Trophoblast cell (in vitro differentiated cells and primary cell): ENCODE measurements at regions not wholly inside any gene's neighbourhood (a gene's known extent, or its start where the extent isn't known, plus 50 kb on each side); places are given as distances from the start of the nearest gene placed in this dataset.

Experiments used
- DNase-seq, 2 donors: peaks; one replicate each; pipeline ENCODE4 v3.0.0-alpha.2; 2016
- H2AFZ ChIP-seq: 2 replicates; pipeline ENCODE4 v1.6.1; 2013; ENCODE audit warnings: low read length, moderate library complexity, mild to moderate bottlenecking; ENCODE audit not compliant: insufficient read depth, poor library complexity
- H2AK5ac ChIP-seq: 2 replicates; pipeline ENCODE4 v1.6.1; 2013; ENCODE audit warnings: mild to moderate bottlenecking, low read length
- H2BK120ac ChIP-seq: 2 replicates; pipeline ENCODE4 v1.6.1; 2013; ENCODE audit warnings: low read length, mild to moderate bottlenecking, moderate library complexity; ENCODE audit not compliant: insufficient read depth, poor library complexity
- H2BK12ac ChIP-seq: 2 replicates; pipeline ENCODE4 v1.6.1; 2013; ENCODE audit warnings: mild to moderate bottlenecking, low read length, moderate library complexity
- H2BK5ac ChIP-seq: 2 replicates; pipeline ENCODE4 v1.6.1; 2013; ENCODE audit warnings: low read length, low read depth, moderate library complexity, mild to moderate bottlenecking; ENCODE audit not compliant: poor library complexity
- H3K14ac ChIP-seq: 2 replicates; pipeline ENCODE4 v1.6.1; 2013; ENCODE audit warnings: mild to moderate bottlenecking, low read length
- H3K18ac ChIP-seq: 2 replicates; pipeline ENCODE4 v1.6.1; 2013; ENCODE audit warnings: mild to moderate bottlenecking, low read length
- H3K23ac ChIP-seq: 2 replicates; pipeline ENCODE4 v1.6.1; 2013; ENCODE audit warnings: low read length
- H3K27ac ChIP-seq: 2 replicates; pipeline ENCODE4 v1.5.1; 2013; ENCODE audit warnings: low read depth, mild to moderate bottlenecking, inconsistent platforms, low read length, moderate library complexity
- H3K27me3 ChIP-seq: 2 replicates; pipeline ENCODE4 v1.6.1; 2013; ENCODE audit warnings: inconsistent platforms, mild to moderate bottlenecking, low read length, moderate library complexity; ENCODE audit not compliant: insufficient read depth
- H3K36me3 ChIP-seq, 2 experiments: 1 replicate in 1 of 2; 2 replicates in 1 of 2; pipeline ENCODE4 v1.6.1; 2013; ENCODE audit warnings: low read length in 2 of 2, mild to moderate bottlenecking in 2 of 2, moderate library complexity in 1 of 2; ENCODE audit not compliant: insufficient read depth in 2 of 2, control insufficient read depth in 1 of 2
- H3K4ac ChIP-seq: 2 replicates; pipeline ENCODE4 v1.6.1; 2013; ENCODE audit warnings: low read depth, mild to moderate bottlenecking, low read length, moderate library complexity
- H3K4me1 ChIP-seq, 2 experiments: 1 replicate in 1 of 2; 2 replicates in 1 of 2; pipeline ENCODE4 v1.6.1; 2013; ENCODE audit warnings: low read length in 2 of 2, mild to moderate bottlenecking in 2 of 2, moderate library complexity in 1 of 2; ENCODE audit not compliant: insufficient read depth in 2 of 2, control insufficient read depth in 1 of 2
- H3K4me2 ChIP-seq: 2 replicates; pipeline ENCODE4 v1.6.1; 2013; ENCODE audit warnings: inconsistent platforms, mild to moderate bottlenecking, low read length, moderate library complexity
- H3K4me3 ChIP-seq: 2 replicates; pipeline ENCODE4 v1.5.1; 2013; ENCODE audit warnings: mild to moderate bottlenecking, low read depth, low read length, inconsistent platforms
- H3K79me1 ChIP-seq: one replicate; pipeline ENCODE4 v1.6.1; 2013; ENCODE audit warnings: low read length
- H3K79me2 ChIP-seq: 2 replicates; pipeline ENCODE4 v1.6.1; 2013; ENCODE audit warnings: low read length, mild to moderate bottlenecking; ENCODE audit not compliant: control insufficient read depth, insufficient read depth, poor library complexity
- H3K9ac ChIP-seq: 2 replicates; pipeline ENCODE4 v1.6.1; 2013; ENCODE audit warnings: mild to moderate bottlenecking, low read length
- H3K9me3 ChIP-seq: 2 replicates; pipeline ENCODE4 v1.6.1; 2013; ENCODE audit warnings: low read depth, mild to moderate bottlenecking, control low read depth, inconsistent platforms, low read length; ENCODE audit not compliant: insufficient read depth
- H4K12ac ChIP-seq: 2 replicates; pipeline ENCODE4 v1.6.1; 2013; ENCODE audit warnings: low read depth, mild to moderate bottlenecking, low read length, moderate library complexity
- H4K8ac ChIP-seq: 2 replicates; pipeline ENCODE4 v1.6.1; 2013; ENCODE audit warnings: low read depth, mild to moderate bottlenecking, low read length, moderate library complexity
- H4K91ac ChIP-seq: one replicate; pipeline ENCODE4 v1.6.1; 2013; ENCODE audit warnings: low read depth, mild to moderate bottlenecking, low read length, moderate library complexity
- WGBS: extraction: QIAGEN DNeasy Blood & Tissue Kit; methylation state at CpG from one replicate; pipeline ENCODE4 v1.1.7; 2013; ENCODE audit warnings: missing lambda C conversion rate; ENCODE audit not compliant: insufficient read length, insufficient coverage; ENCODE audit errors: extremely low coverage; 5-methylcytosine and 5-hydroxymethylcytosine counted together

DNA sequence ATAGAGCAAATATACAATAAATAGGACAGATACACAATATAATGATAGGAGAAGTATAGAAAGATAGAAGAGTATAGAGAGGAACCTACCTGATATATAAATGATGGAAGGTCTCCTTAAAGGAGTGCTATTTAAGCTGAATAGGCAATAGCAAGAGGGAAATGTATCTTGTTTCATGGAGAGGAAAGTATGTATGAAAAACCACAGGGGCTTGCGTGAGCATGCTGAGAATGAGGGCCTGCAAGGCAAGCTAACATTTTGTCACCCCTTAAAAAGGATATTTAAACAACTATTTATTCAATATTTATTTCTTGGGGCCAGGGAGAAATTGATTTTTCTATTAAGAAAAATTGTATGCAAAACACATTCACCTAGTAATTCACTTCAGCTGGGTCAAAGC is 150.9 kb upstream of the ZRANB2 start:
- Histone ChIP-seq H4K12ac (no peak overlapping the region), H4K8ac (no peak overlapping the region), H3K36me3 (no peaks in the 10 kb centered on the region), H3K18ac (no peak overlapping the region), H3K4me3 (no peak overlapping the region), H4K91ac (no peak overlapping the region), H3K23ac (no peak overlapping the region), H3K4me2 (no peak overlapping the region), H3K79me2 (no peaks in the 10 kb centered on the region), H3K79me1 (no peaks in the 10 kb centered on the region), H3K4ac (no peak overlapping the region), H3K27me3 (no peaks in the 10 kb centered on the region), H3K4me1 (no peaks in the 10 kb centered on the region), H2AFZ (no peak overlapping the region), H2BK5ac (no peak overlapping the region), H3K9me3 (no peaks in the 10 kb centered on the region), H2BK12ac (no peak overlapping the region), H2AK5ac (no peak overlapping the region), H3K14ac (no peak overlapping the region), H2BK120ac (no peak overlapping the region), H3K9ac (no peak overlapping the region), H3K27ac (no peak overlapping the region)
- no CpG with 5 or more reads among the region's 1 CpG for WGBS
- no peak for DNase-seq

DNA sequence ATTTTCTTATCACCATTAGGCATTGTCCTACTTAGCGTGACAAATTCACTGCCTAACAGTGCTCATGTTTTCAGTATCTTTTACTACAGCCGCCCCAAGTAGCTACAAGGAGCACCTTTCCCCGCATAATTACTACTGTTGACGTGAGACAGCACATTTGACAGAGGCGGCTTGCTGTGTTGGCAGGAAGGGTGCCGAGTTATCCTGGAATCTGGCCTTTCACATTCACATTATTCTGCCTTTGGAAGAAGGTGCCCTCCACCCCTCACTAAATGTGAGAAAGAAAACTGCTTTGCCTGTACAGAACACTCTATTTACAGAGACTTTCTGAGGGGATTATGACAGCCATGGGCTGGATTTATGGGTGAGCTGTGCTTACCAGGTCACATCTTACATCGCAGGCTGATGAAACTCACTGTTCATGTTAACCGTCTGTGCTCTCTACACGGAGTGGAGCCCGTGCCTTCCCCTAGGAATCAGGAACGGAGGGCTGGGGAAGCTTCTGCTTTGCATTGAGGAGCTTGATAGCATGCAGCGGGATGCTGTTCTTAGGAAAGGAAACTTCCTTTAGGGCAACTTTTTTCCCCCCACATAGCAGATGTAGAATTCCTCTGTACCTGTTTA is 148.0 kb upstream of the ZRANB2 start:
- Histone ChIP-seq H4K12ac (no peak overlapping the region), H3K4ac (no peak overlapping the region), H3K27me3 (no peaks in the 10 kb centered on the region), H3K4me3 (no peak overlapping the region), H3K4me2 (no peak overlapping the region), H3K79me1 (no peaks in the 10 kb centered on the region), H2AFZ (no peak overlapping the region), H4K8ac (no peak overlapping the region), H3K23ac (no peak overlapping the region), H3K9me3 (no peaks in the 10 kb centered on the region), H3K36me3 (no peaks in the 10 kb centered on the region), H3K79me2 (no peaks in the 10 kb centered on the region), H2BK5ac (no peak overlapping the region), H2AK5ac (no peak overlapping the region), H3K4me1 (no peaks in the 10 kb centered on the region), H3K14ac (no peak overlapping the region), H2BK120ac (no peak overlapping the region), H4K91ac (no peak overlapping the region), H3K9ac (no peak overlapping the region), H2BK12ac (no peak overlapping the region), H3K18ac (no peak overlapping the region), H3K27ac (no peak overlapping the region)
- no peak for DNase-seq
- WGBS = no CpG with 5 or more reads among the region's 12 CpGs

DNA sequence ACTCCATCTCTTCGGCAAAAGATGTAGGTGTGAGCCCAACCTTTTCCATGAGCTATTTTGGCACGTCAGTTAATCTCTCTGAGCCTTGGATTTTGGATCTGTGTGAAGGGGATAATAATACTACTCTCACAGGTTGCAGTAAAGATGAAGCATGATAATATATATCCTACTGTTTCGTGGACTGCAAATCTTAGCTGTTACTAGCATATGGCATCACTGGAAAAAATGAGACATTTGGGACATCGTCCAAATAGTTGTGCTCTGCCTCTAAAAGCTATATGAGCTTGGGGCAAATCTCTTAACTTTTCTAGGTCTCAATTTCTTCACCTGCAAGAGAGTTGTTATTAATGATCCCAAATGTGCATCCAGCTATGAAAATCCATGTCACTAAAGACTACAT is 147.4 kb upstream of the ZRANB2 start:
- no peak overlapping the region for H2BK120ac ChIP-seq
- no peak overlapping the region for H2BK12ac ChIP-seq
- H4K12ac ChIP-seq = no peak overlapping the region
- H2BK5ac ChIP-seq = no peak overlapping the region
- H2AFZ ChIP-seq = no peak overlapping the region
- H3K79me1 ChIP-seq = no peaks in the 10 kb centered on the region
- DNase-seq = no peak
- no peak overlapping the region for H3K14ac ChIP-seq
- WGBS = no CpG with 5 or more reads among the region's 4 CpGs
- H3K27ac ChIP-seq = no peak overlapping the region
- no peaks in the 10 kb centered on the region for H3K27me3 ChIP-seq
- H3K4me2 ChIP-seq = no peak overlapping the region
- no peak overlapping the region for H4K91ac ChIP-seq
- no peak overlapping the region for H3K4ac ChIP-seq
- H4K8ac ChIP-seq = no peak overlapping the region
- no peaks in the 10 kb centered on the region for H3K36me3 ChIP-seq
- H3K4me1 ChIP-seq = no peaks in the 10 kb centered on the region
- no peaks in the 10 kb centered on the region for H3K79me2 ChIP-seq
- no peak overlapping the region for H3K9ac ChIP-seq
- no peak overlapping the region for H2AK5ac ChIP-seq
- no peak overlapping the region for H3K18ac ChIP-seq
- H3K23ac ChIP-seq = no peak overlapping the region
- H3K9me3 ChIP-seq = no peaks in the 10 kb centered on the region
- H3K4me3 ChIP-seq = no peak overlapping the region

DNA sequence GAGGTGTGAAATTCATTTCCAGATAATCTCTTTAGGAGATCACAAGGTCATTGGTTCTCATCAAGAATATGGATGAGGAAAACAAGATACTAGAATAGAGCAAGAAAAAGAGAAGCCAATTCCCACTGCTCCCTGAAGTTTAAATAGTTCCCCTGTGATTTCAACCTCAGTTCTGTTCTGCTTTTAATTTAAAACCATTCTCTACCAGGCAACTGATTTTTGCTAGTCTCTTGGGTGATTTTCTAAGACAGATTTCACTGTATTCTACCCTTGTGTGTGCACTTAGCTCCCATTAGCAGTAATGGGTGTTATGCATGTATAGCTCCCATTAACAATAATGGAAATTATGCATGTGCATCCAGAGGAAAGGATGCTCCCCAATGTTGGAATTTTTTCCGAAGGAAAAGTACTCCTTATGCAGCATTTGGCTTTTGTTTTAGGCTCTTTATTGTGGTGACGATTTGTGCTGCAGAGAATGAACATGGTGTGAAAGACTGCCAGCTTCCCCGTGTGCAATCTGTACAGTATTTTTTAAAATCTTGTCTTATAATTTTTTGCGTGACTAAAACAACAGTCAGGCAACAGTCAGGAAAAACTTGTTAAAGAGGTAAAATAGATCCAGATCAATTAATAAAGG is 144.0 kb upstream of the ZRANB2 start:
- no peaks in the 10 kb centered on the region for H3K79me1 ChIP-seq
- H2AFZ ChIP-seq = no peak overlapping the region
- no peak overlapping the region for H2BK12ac ChIP-seq
- no CpG with 5 or more reads among the region's 4 CpGs for WGBS
- no peaks in the 10 kb centered on the region for H3K4me1 ChIP-seq
- H3K27ac ChIP-seq = no peak overlapping the region
- H3K4me2 ChIP-seq = no peak overlapping the region
- H3K23ac ChIP-seq = no peak overlapping the region
- H3K36me3 ChIP-seq = no peaks in the 10 kb centered on the region
- H3K4me3 ChIP-seq = no peak overlapping the region
- H3K9ac ChIP-seq = no peak overlapping the region
- H2BK5ac ChIP-seq = no peak overlapping the region
- H2BK120ac ChIP-seq = no peak overlapping the region
- no peak overlapping the region for H2AK5ac ChIP-seq
- no peak overlapping the region for H3K18ac ChIP-seq
- no peak for DNase-seq
- no peak overlapping the region for H3K4ac ChIP-seq
- no peaks in the 10 kb centered on the region for H3K9me3 ChIP-seq
- H4K91ac ChIP-seq = no peak overlapping the region
- H3K79me2 ChIP-seq = no peaks in the 10 kb centered on the region
- H3K27me3 ChIP-seq = no peaks in the 10 kb centered on the region
- no peak overlapping the region for H4K8ac ChIP-seq
- no peak overlapping the region for H3K14ac ChIP-seq
- no peak overlapping the region for H4K12ac ChIP-seq
